ENCODE measurements at regions not wholly inside any gene's neighbourhood (a gene's known extent, or its start where the extent isn't known, plus 50 kb on each side); places are given as distances from the start of the nearest gene placed in this dataset.

GRCh38 chr14:59057551-59057950, 130.9 kb upstream of the DAAM1 start:
- no peak for TF ChIP-seq CREM (IDR thresholded peaks at IDR 0.05)
- no peak for TF ChIP-seq CREM (CRISPR knock-in tag; IDR thresholded peaks at IDR 0.05)
- TF ChIP-seq, protein P1, sequence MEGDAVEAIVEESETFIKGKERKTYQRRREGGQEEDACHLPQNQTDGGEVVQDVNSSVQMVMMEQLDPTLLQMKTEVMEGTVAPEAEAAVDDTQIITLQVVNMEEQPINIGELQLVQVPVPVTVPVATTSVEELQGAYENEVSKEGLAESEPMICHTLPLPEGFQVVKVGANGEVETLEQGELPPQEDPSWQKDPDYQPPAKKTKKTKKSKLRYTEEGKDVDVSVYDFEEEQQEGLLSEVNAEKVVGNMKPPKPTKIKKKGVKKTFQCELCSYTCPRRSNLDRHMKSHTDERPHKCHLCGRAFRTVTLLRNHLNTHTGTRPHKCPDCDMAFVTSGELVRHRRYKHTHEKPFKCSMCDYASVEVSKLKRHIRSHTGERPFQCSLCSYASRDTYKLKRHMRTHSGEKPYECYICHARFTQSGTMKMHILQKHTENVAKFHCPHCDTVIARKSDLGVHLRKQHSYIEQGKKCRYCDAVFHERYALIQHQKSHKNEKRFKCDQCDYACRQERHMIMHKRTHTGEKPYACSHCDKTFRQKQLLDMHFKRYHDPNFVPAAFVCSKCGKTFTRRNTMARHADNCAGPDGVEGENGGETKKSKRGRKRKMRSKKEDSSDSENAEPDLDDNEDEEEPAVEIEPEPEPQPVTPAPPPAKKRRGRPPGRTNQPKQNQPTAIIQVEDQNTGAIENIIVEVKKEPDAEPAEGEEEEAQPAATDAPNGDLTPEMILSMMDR (CRISPR knock-in tag; IDR thresholded peaks at IDR 0.05), result no peak
- no peak for TF ChIP-seq HNF1B (CRISPR knock-in tag; IDR thresholded peaks at IDR 0.05)
- no peak for TF ChIP-seq NR3C1 (CRISPR knock-in tag; IDR thresholded peaks at IDR 0.05)
- no peak for TF ChIP-seq FOXO4 (CRISPR knock-in tag; conservative IDR thresholded peaks at IDR 0.05)
- TF ChIP-seq MXD4 (CRISPR knock-in tag; IDR thresholded peaks at IDR 0.05), result no peak
- no peak for TF ChIP-seq SALL2 (CRISPR knock-in tag; IDR thresholded peaks at IDR 0.05)

All from HepG2 (cell line).